Fibroblast of lung (primary cell): ENCODE measurements at regions not wholly inside any gene's neighbourhood (a gene's known extent, or its start where the extent isn't known, plus 50 kb on each side); places are given as distances from the start of the nearest gene placed in this dataset.

Experiments used
- DNase-seq, 2 donors: peaks; one replicate each; pipeline versions ENCODE4 v3.0.0 to v3.0.0-alpha.2; 2010; ENCODE audit warnings: low read depth in 2 of 2
- H2AFZ ChIP-seq: 2 replicates; pipeline ENCODE4 v1.5.1; 2012; ENCODE audit warnings: low read length, control low read depth, inconsistent platforms
- H3K27ac ChIP-seq: 2 replicates; pipeline ENCODE4 v1.5.1; 2011; ENCODE audit warnings: low read length, control low read depth; ENCODE audit not compliant: insufficient read depth
- H3K27me3 ChIP-seq: 2 replicates; pipeline ENCODE4 v1.5.1; 2011; ENCODE audit warnings: mild to moderate bottlenecking, low read length; ENCODE audit not compliant: control insufficient read depth, insufficient read depth
- H3K36me3 ChIP-seq: 2 replicates; pipeline ENCODE4 v1.5.1; 2011; ENCODE audit warnings: low read length; ENCODE audit not compliant: control insufficient read depth, insufficient read depth
- H3K4me1 ChIP-seq: 2 replicates; pipeline ENCODE4 v1.5.1; 2011; ENCODE audit warnings: low read length; ENCODE audit not compliant: control insufficient read depth, insufficient read depth; ENCODE audit errors: extremely low read depth
- H3K4me2 ChIP-seq: 2 replicates; pipeline ENCODE4 v1.5.1; 2011; ENCODE audit warnings: low read length, control low read depth; ENCODE audit not compliant: insufficient read depth; ENCODE audit errors: extremely low read depth
- H3K4me3 ChIP-seq, 4 experiments: fragments of 200-600 bp in 1 of 4; sonication (generic) in 1 of 4; replicated peaks in 1 of 4; 2 replicates each; pipeline ENCODE4 v1.5.1; 2011 to 2016; ENCODE audit warnings: low read length in 4 of 4, low read depth in 3 of 4, mild to moderate bottlenecking in 3 of 4, control low read depth in 2 of 4, inconsistent platforms in 1 of 4, mixed read lengths in 1 of 4; ENCODE audit not compliant: insufficient read depth in 1 of 4; ENCODE audit errors: control extremely low read depth in 1 of 4
- H3K79me2 ChIP-seq: 2 replicates; pipeline ENCODE4 v1.5.1; 2012; ENCODE audit warnings: mild to moderate bottlenecking, low read length, inconsistent platforms; ENCODE audit not compliant: control insufficient read depth, insufficient read depth
- H3K9ac ChIP-seq: 2 replicates; pipeline ENCODE4 v1.5.1; 2011; ENCODE audit warnings: mild to moderate bottlenecking, low read length, control low read depth; ENCODE audit not compliant: insufficient read depth
- H3K9me3 ChIP-seq: 2 replicates; pipeline ENCODE4 v1.5.1; 2012; ENCODE audit warnings: low read depth, low read length; ENCODE audit not compliant: control insufficient read depth, insufficient read depth
- H4K20me1 ChIP-seq: 2 replicates; pipeline ENCODE4 v1.5.1; 2011; ENCODE audit warnings: low read length; ENCODE audit not compliant: control insufficient read depth, insufficient read depth; ENCODE audit errors: extremely low read depth
- CTCF ChIP-seq, 2 donors: IDR thresholded peaks in 1 of 2; conservative IDR thresholded peaks in 1 of 2; 1 replicate in 1 of 2; 2 replicates in 1 of 2; pipeline ENCODE4 v1.5.1; 2011 to 2012; ENCODE audit warnings: low read length in 2 of 2, control low read depth in 1 of 2, inconsistent platforms in 1 of 2, low read depth in 1 of 2, mild to moderate bottlenecking in 1 of 2
- EZH2 ChIP-seq: IDR thresholded peaks from 2 replicates; pipeline ENCODE4 v1.5.1; 2012; ENCODE audit warnings: low read length, control low read depth, mild to moderate bottlenecking; ENCODE audit errors: missing control alignments

- no peak overlapping the region for H2AFZ ChIP-seq
- no peaks in the 10 kb centered on the region for H4K20me1 ChIP-seq
- no peaks in the 10 kb centered on the region for H3K36me3 ChIP-seq
- H3K4me3 ChIP-seq, result no peak overlapping the region
- no peaks in the 10 kb centered on the region for H3K79me2 ChIP-seq
- no peaks in the 10 kb centered on the region for H3K4me1 ChIP-seq
- H3K9me3 ChIP-seq, result no peaks in the 10 kb centered on the region
- TF ChIP-seq EZH2 (no peak), CTCF (conservative IDR thresholded peaks at IDR 0.05 in 1 of 2, IDR thresholded peaks at IDR 0.05 in 1 of 2; ENCODE audit: low read depth in 1 of 2, low read length in 2 of 2) (no peak)
- H3K4me2 ChIP-seq, result no peak overlapping the region
- H3K27ac ChIP-seq, result no peak overlapping the region
- no peak overlapping the region for H3K9ac ChIP-seq
- DNase-seq, result peak in 1 of 2 donors; percentile 10
- H3K27me3 ChIP-seq, result no peaks in the 10 kb centered on the region
Observed at GRCh38 chr12:67928621-67929383, 60.4 kb upstream of the IFNG-AS1 start.

GRCh38 chr12:67929384-67929772, 59.9 kb upstream of the IFNG-AS1 start:
- TF ChIP-seq CTCF (conservative IDR thresholded peaks at IDR 0.05 in 1 of 2, IDR thresholded peaks at IDR 0.05 in 1 of 2; ENCODE audit: low read depth in 1 of 2, low read length in 2 of 2) (no peak), EZH2 (no peak)
- no peak overlapping the region for H2AFZ ChIP-seq
- no peaks in the 10 kb centered on the region for H3K79me2 ChIP-seq
- H3K4me1 ChIP-seq, result no peaks in the 10 kb centered on the region
- H3K27me3 ChIP-seq, result no peaks in the 10 kb centered on the region
- no peaks in the 10 kb centered on the region for H3K36me3 ChIP-seq
- no peak overlapping the region for H3K4me2 ChIP-seq
- no peaks in the 10 kb centered on the region for H4K20me1 ChIP-seq
- no peak overlapping the region for H3K4me3 ChIP-seq
- no peak overlapping the region for H3K9ac ChIP-seq
- H3K27ac ChIP-seq, result no peak overlapping the region
- no peak for DNase-seq
- no peaks in the 10 kb centered on the region for H3K9me3 ChIP-seq

- peaks cover 6% of the 10 kb centered on the region for H3K4me1 ChIP-seq
- DNase-seq, result no peak
- H3K9me3 ChIP-seq, result no peaks in the 10 kb centered on the region
- no peaks in the 10 kb centered on the region for H3K79me2 ChIP-seq
- H3K4me3 ChIP-seq, result no peak overlapping the region
- no peak overlapping the region for H3K27ac ChIP-seq
- TF ChIP-seq CTCF (conservative IDR thresholded peaks at IDR 0.05 in 1 of 2, IDR thresholded peaks at IDR 0.05 in 1 of 2; ENCODE audit: low read depth in 1 of 2, low read length in 2 of 2) (no peak), EZH2 (no peak)
- H3K4me2 ChIP-seq, result no peak overlapping the region
- no peaks in the 10 kb centered on the region for H3K27me3 ChIP-seq
- no peak overlapping the region for H3K9ac ChIP-seq
- H2AFZ ChIP-seq, result no peak overlapping the region
- H3K36me3 ChIP-seq, result no peaks in the 10 kb centered on the region
- no peaks in the 10 kb centered on the region for H4K20me1 ChIP-seq
Observed at GRCh38 chr12:67937822-67938221, 51.4 kb upstream of the IFNG-AS1 start.
